H9 (cell line): ENCODE measurements at regions not wholly inside any gene's neighbourhood (a gene's known extent, or its start where the extent isn't known, plus 50 kb on each side); places are given as distances from the start of the nearest gene placed in this dataset.

ENCODE experiments used
- DNase-seq: peaks from one replicate; pipeline ENCODE4 v3.0.0-alpha.2; 2017
- H2AFZ ChIP-seq: one replicate; pipeline ENCODE4 v1.6.1; 2013; ENCODE audit warnings: mild to moderate bottlenecking, low read length, control low read depth, moderate library complexity
- H2AK5ac ChIP-seq: 2 replicates; pipeline ENCODE4 v1.6.1; 2013; ENCODE audit warnings: low read length, control low read depth, mixed read lengths; ENCODE audit not compliant: insufficient read length
- H2BK120ac ChIP-seq: one replicate; pipeline ENCODE4 v1.6.1; 2013; ENCODE audit warnings: low read depth, mild to moderate bottlenecking, low read length, control low read depth, inconsistent platforms; ENCODE audit not compliant: poor library complexity, severe bottlenecking
- H2BK12ac ChIP-seq: 2 replicates; pipeline ENCODE4 v1.6.1; 2013; ENCODE audit warnings: low read length, control low read depth, mixed read lengths, low read depth; ENCODE audit not compliant: insufficient read length
- H2BK15ac ChIP-seq: 2 replicates; pipeline ENCODE4 v1.6.1; 2013; ENCODE audit warnings: low read depth, low read length, control low read depth
- H2BK20ac ChIP-seq: one replicate; pipeline ENCODE4 v1.6.1; 2013; ENCODE audit warnings: low read depth, mild to moderate bottlenecking, low read length, control low read depth, inconsistent platforms; ENCODE audit not compliant: poor library complexity, severe bottlenecking
- H2BK5ac ChIP-seq: 2 replicates; pipeline ENCODE4 v1.6.1; 2013; ENCODE audit warnings: low read length, control low read depth, mixed read lengths; ENCODE audit not compliant: insufficient read length
- H3K14ac ChIP-seq: 2 replicates; pipeline ENCODE4 v1.6.1; 2013; ENCODE audit warnings: low read length, control low read depth; ENCODE audit not compliant: insufficient read depth
- H3K18ac ChIP-seq: 2 replicates; pipeline ENCODE4 v1.6.1; 2013; ENCODE audit warnings: low read depth, mild to moderate bottlenecking, mixed read lengths, low read length, control low read depth; ENCODE audit not compliant: insufficient read length
- H3K23ac ChIP-seq: 2 replicates; pipeline ENCODE4 v1.6.1; 2013; ENCODE audit warnings: low read length, control low read depth, mixed read lengths, low read depth; ENCODE audit not compliant: insufficient read length
- H3K23me2 ChIP-seq: 2 replicates; pipeline ENCODE4 v1.6.1; 2013; ENCODE audit warnings: low read depth, mild to moderate bottlenecking, mixed read lengths, low read length, control low read depth; ENCODE audit not compliant: insufficient read length, poor library complexity, severe bottlenecking
- H3K27ac ChIP-seq: 2 replicates; pipeline ENCODE4 v1.5.1; 2013; ENCODE audit warnings: low read length, control low read depth, mixed read lengths, low read depth; ENCODE audit not compliant: insufficient read length
- H3K27me3 ChIP-seq: 2 replicates; pipeline ENCODE4 v1.6.1; 2013; ENCODE audit warnings: low read length, control low read depth, inconsistent platforms; ENCODE audit not compliant: insufficient read depth
- H3K4ac ChIP-seq: 2 replicates; pipeline ENCODE4 v1.6.1; 2013; ENCODE audit warnings: low read depth, mild to moderate bottlenecking, control low read depth, inconsistent platforms, low read length, moderate library complexity
- H3K4me1 ChIP-seq: 2 replicates; pipeline ENCODE4 v1.6.1; 2013; ENCODE audit warnings: low read length, control low read depth, inconsistent platforms; ENCODE audit not compliant: insufficient read depth
- H3K4me2 ChIP-seq: 2 replicates; pipeline ENCODE4 v1.6.1; 2013; ENCODE audit warnings: low read length, control low read depth, mixed read lengths; ENCODE audit not compliant: insufficient read length, insufficient read depth
- H3K56ac ChIP-seq: 2 replicates; pipeline ENCODE4 v1.6.1; 2013; ENCODE audit warnings: low read depth, mild to moderate bottlenecking, mixed read lengths, low read length, control low read depth; ENCODE audit not compliant: insufficient read length
- H3K79me1 ChIP-seq: 2 replicates; pipeline ENCODE4 v1.6.1; 2013; ENCODE audit warnings: low read depth, mild to moderate bottlenecking, moderate library complexity, low read length, control low read depth, inconsistent platforms; ENCODE audit not compliant: insufficient read depth, poor library complexity, severe bottlenecking
- H3K79me2 ChIP-seq: 2 replicates; pipeline ENCODE4 v1.6.1; 2013; ENCODE audit warnings: low read length, control low read depth, inconsistent platforms; ENCODE audit not compliant: insufficient read depth
- H3K9ac ChIP-seq: 2 replicates; pipeline ENCODE4 v1.6.1; 2013; ENCODE audit warnings: low read length, control low read depth, mixed read lengths; ENCODE audit not compliant: insufficient read length; ENCODE audit errors: extremely low read depth
- H3K9me3 ChIP-seq: one replicate; pipeline ENCODE4 v1.6.1; 2013; ENCODE audit warnings: low read depth, low read length, inconsistent platforms; ENCODE audit not compliant: control insufficient read depth
- H3T11ph ChIP-seq: one replicate; pipeline ENCODE4 v1.6.1; 2013; ENCODE audit warnings: mild to moderate bottlenecking, low read length, control low read depth, inconsistent platforms
- H4K20me1 ChIP-seq: one replicate; pipeline ENCODE4 v1.6.1; 2013; ENCODE audit not compliant: control insufficient read depth, insufficient read length, insufficient read depth
- H4K5ac ChIP-seq: 2 replicates; pipeline ENCODE4 v1.6.1; 2013; ENCODE audit warnings: low read depth, mild to moderate bottlenecking, mixed read lengths, low read length, control low read depth; ENCODE audit not compliant: insufficient read length
- H4K8ac ChIP-seq: replicated peaks from 2 replicates; pipeline ENCODE4 v1.6.1; 2013; ENCODE audit warnings: low read length, control low read depth, mixed read lengths, low read depth; ENCODE audit not compliant: insufficient read length
- H4K91ac ChIP-seq: 2 replicates; pipeline ENCODE4 v1.6.1; 2013; ENCODE audit warnings: low read depth, mild to moderate bottlenecking, moderate library complexity, mixed read lengths, low read length, control low read depth; ENCODE audit not compliant: insufficient read length
- H3K27ac Mint-ChIP-seq, 3 experiments: 2 replicates in 2 of 3; 3 replicates in 1 of 3; pipeline ENCODE4 v1.8.0; 2020 to 2021; ENCODE audit warnings: mixed read lengths in 3 of 3, mild to moderate bottlenecking in 1 of 3, moderate library complexity in 1 of 3
- H3K27me3 Mint-ChIP-seq: 2 replicates; pipeline ENCODE4 v1.8.0; 2021; ENCODE audit warnings: low read depth, mild to moderate bottlenecking, moderate library complexity, mixed read lengths
- H3K36me3 Mint-ChIP-seq, 3 experiments: 2 replicates in 2 of 3; 3 replicates in 1 of 3; pipeline ENCODE4 v1.8.0; 2020 to 2021; ENCODE audit warnings: low read depth in 3 of 3, mixed read lengths in 3 of 3; ENCODE audit not compliant: insufficient read depth in 1 of 3
- H3K4me1 Mint-ChIP-seq, 2 experiments: 2 replicates each; pipeline ENCODE4 v1.8.0; 2020; ENCODE audit warnings: mixed read lengths in 2 of 2
- H3K4me3 Mint-ChIP-seq, 2 experiments: 2 replicates in 1 of 2; 3 replicates in 1 of 2; pipeline ENCODE4 v1.8.0; 2020 to 2021; ENCODE audit warnings: mild to moderate bottlenecking in 2 of 2, mixed read lengths in 2 of 2, moderate library complexity in 1 of 2
- H3K9me3 Mint-ChIP-seq, 2 experiments: 2 replicates in 1 of 2; 3 replicates in 1 of 2; pipeline ENCODE4 v1.8.0; 2020; ENCODE audit warnings: mild to moderate bottlenecking in 2 of 2, mixed read lengths in 2 of 2, moderate library complexity in 1 of 2
- TF ChIP-seq, protein P1 (sequence below): fragments of 200-600 bp; sonication (generic); conservative IDR thresholded peaks from 3 replicates; pipeline ENCODE4 v1.8.0; 2021; ENCODE audit warnings: antibody characterized with exemption, mild to moderate bottlenecking

DNA sequence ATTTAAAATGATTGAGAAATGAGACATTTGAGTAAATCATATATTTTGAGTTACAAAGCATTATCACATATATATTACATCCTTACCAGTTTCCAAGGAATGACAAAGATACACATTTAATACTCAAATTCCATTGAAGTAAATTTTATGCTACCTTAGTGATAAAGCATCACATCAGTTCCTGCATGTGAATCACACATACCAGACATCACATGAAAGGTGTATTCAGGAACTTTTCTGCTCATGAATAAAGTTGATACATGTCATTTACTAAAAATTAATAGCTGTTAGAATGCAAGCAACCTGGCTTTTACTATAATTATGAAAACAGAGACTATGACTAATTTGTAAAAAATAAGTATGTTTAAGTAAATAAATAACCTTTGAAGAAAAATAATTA, 548.8 kb upstream of the SLC39A10 start:
- Histone ChIP-seq H2AK5ac (no peak overlapping the region), H3T11ph (no peak overlapping the region), H2BK5ac (no peak overlapping the region), H3K14ac (no peak overlapping the region), H3K9ac (no peak overlapping the region), H3K9me3 (no peaks in the 10 kb centered on the region), H2BK15ac (no peak overlapping the region), H3K79me2 (no peaks in the 10 kb centered on the region), H3K23me2 (no peaks in the 10 kb centered on the region), H2BK12ac (no peak overlapping the region), H3K27ac (no peak overlapping the region), H3K23ac (no peak overlapping the region), H2BK20ac (no peak overlapping the region), H4K8ac (no peak overlapping the region), H3K18ac (no peak overlapping the region), H4K5ac (no peak overlapping the region), H3K56ac (no peak overlapping the region), H2AFZ (no peak overlapping the region), H4K91ac (no peak overlapping the region), H3K27me3 (no peaks in the 10 kb centered on the region), H3K79me1 (no peaks in the 10 kb centered on the region), H2BK120ac (no peak overlapping the region), H3K4me2 (no peak overlapping the region), H4K20me1 (no peaks in the 10 kb centered on the region), H3K4me1 (no peaks in the 10 kb centered on the region), H3K4ac (no peak overlapping the region)
- Mint-ChIP-seq H3K36me3 (no peaks in the 10 kb centered on the region; a peak in 1 of 7 replicates), H3K9me3 (peaks cover 0 to 8% of the 10 kb centered on the region in 2 experiments; a peak in 3 of 5 replicates), H3K27ac (no peak overlapping the region), H3K4me1 (no peaks in the 10 kb centered on the region), H3K4me3 (no peak overlapping the region), H3K27me3 (no peaks in the 10 kb centered on the region)
- TF ChIP-seq, protein P1, sequence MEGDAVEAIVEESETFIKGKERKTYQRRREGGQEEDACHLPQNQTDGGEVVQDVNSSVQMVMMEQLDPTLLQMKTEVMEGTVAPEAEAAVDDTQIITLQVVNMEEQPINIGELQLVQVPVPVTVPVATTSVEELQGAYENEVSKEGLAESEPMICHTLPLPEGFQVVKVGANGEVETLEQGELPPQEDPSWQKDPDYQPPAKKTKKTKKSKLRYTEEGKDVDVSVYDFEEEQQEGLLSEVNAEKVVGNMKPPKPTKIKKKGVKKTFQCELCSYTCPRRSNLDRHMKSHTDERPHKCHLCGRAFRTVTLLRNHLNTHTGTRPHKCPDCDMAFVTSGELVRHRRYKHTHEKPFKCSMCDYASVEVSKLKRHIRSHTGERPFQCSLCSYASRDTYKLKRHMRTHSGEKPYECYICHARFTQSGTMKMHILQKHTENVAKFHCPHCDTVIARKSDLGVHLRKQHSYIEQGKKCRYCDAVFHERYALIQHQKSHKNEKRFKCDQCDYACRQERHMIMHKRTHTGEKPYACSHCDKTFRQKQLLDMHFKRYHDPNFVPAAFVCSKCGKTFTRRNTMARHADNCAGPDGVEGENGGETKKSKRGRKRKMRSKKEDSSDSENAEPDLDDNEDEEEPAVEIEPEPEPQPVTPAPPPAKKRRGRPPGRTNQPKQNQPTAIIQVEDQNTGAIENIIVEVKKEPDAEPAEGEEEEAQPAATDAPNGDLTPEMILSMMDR = no peak
- DNase-seq = no peak
